COLO668 (cell line): ENCODE measurements at regions not wholly inside any gene's neighbourhood (a gene's known extent, or its start where the extent isn't known, plus 50 kb on each side); places are given as distances from the start of the nearest gene placed in this dataset.
A peak's percentile ranks its signal among the peaks of the same experiment; 100 is the strongest.
"Not testable (repeated sequence)": the region's sequence is repeated elsewhere in the genome, so short reads cannot be mapped to it uniquely, and the experiment has no call there.

Experiments
- DNase-seq: peaks from one replicate; lab custom pipeline; 2025; ENCODE audit not compliant: unreplicated experiment; lab: John Stamatoyannopoulos, UW

- no peak for DNase-seq
Measured at GRCh38 chr5:127133071-127133470, 59.8 kb upstream of the C5orf63 start.

DNA sequence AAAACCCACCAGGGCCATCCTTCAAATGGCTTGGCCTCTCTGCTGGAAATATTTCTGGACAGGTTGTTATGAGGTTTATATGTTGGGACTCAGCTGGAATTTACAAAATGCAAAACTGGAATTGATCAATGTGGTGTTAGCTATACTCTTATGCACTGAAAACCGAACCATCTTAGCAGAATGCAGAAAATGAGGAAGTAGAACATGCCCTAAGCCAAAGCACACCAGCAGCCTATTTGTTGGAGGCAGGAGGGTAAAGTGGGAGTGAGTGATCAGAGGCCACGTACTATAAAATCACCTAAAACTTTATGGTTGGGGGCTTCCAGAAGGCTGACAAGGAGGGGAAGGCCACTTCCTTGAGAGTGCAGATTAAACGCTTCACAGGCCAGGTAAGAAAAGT lies 63.6 kb upstream of the C5orf63 start:
- no peak for DNase-seq

DNA sequence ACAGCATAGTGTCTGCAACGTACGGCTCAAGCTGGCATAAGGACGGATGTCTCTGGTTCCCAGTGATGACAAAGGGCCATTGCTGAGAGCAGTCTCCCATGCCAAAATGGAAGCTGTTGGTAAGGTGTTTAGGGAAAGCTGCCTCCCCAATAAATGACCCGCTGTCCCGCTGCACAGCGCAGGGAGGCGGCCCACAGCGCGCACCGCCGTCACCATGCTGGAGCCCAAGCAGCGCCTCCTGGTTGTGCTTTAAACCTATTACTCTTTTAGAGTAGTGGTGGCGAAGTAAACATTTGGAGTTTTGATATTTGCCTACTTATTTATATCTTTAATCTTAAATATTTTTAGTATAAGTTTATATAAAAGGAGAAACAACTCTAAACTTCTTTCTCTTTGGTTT lies 70.4 kb upstream of the C5orf63 start:
- no peak for DNase-seq

GRCh38 chr5:127153031-127153430 lies 79.7 kb upstream of the C5orf63 start:
- DNase-seq: no peak

DNA sequence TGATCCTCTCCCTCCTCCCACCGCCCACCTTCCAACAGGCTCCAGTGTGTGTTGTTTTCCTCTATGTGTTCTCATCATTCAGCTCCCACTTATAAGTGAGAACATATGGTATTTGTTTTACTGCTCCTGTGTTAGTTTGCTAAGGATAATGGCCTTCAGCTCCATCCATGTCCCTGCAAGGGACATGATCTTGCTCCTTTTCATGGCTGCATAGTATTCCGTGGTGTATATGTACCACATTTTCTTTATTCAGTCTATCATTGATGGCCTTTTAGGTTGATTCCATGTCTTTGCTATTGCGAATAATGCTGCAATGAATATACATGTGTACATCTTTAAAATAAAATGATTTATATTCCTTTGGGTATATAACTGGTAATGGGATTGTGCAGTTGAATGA lies 80.2 kb upstream of the C5orf63 start:
- no peak for DNase-seq

GRCh38 chr5:127163750-127164149 lies 90.4 kb upstream of the C5orf63 start:
- DNase-seq: no peak

GRCh38 chr5:127170918-127171600 lies 97.8 kb upstream of the C5orf63 start:
- no peak for DNase-seq

GRCh38 chr5:127176769-127177168 lies 103.5 kb upstream of the C5orf63 start:
- no peak for DNase-seq

- not testable (repeated sequence) for DNase-seq
Measured at GRCh38 chr5:127182631-127183030, 108.0 kb upstream of the MEGF10 start.

GRCh38 chr5:127183332-127183731 lies 107.3 kb upstream of the MEGF10 start:
- no peak for DNase-seq

- DNase-seq: no peak
Measured at GRCh38 chr5:127184851-127185250, 105.7 kb upstream of the MEGF10 start.

DNA sequence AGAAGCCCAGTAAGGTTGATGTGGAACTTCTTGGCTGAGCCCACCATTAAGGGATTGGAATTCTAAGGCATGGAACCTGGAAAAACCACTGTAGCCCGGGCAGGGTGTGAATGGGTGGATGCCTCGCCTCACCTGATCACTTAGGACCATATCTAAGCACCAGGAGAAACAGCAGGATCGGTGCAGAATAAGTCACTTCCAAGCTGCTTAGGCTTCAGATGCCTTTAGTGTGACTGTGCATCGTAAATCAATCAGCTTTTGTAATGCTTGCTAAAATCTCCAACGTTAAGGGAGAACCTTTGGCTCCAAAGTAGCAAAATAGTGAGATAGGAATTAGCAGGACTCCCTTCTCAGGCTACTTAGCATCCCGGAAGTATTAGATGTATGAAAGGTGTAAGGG lies 103.9 kb upstream of the MEGF10 start:
- no peak for DNase-seq

- DNase-seq: no peak
Measured at GRCh38 chr5:127187706-127188105, 102.9 kb upstream of the MEGF10 start.

- DNase-seq: no peak
Measured at GRCh38 chr5:127192150-127192549, 98.4 kb upstream of the MEGF10 start.

DNA sequence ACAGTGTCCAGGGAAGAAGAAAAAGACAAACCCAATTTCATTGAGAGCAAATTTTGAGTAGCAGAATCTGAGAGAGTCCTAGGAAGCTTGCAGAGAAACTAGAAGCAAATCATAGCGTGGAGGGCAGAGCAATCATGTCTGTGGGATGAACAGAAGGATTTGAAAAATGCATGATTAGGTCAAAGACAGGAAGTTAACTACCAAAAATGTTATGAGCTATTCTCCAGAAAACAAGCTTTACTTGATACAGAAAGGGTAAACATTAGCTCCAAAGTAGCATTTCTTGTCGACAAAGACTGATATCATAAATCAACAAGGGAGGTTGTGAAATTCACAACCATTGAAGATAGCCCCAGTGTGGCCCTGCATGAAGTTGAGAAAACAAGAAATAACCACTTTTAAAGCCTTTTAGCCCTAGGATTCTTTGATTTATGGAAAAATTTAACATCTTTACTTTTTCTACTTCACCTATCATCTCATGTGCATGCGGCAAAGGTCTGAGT lies 97.7 kb upstream of the MEGF10 start:
- DNase-seq: no peak

DNA sequence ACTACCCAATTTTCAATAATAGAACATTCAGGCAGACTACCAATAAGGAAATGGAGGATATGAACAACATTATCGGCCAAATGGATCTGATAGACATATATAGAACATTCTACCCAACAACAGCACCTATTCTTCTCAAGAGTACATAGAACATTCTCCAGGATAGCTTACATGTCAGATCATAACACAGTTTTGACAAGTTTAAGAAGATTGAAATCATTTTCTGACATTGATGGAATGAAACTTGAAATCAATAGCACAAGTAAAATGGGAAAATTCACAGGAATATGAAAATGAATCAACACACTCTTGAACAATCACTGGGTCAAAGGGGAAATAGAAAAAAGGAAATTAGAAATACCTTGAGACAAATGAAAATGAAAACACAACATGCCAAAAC lies 94.6 kb upstream of the MEGF10 start:
- no peak for DNase-seq

- DNase-seq: peak; percentile 10
Measured at GRCh38 chr5:127197402-127198167, 93.0 kb upstream of the MEGF10 start.

GRCh38 chr5:127202738-127203137 lies 87.9 kb upstream of the MEGF10 start:
- DNase-seq: not testable (repeated sequence)

- no peak for DNase-seq
Measured at GRCh38 chr5:127203818-127204217, 86.8 kb upstream of the MEGF10 start.

DNA sequence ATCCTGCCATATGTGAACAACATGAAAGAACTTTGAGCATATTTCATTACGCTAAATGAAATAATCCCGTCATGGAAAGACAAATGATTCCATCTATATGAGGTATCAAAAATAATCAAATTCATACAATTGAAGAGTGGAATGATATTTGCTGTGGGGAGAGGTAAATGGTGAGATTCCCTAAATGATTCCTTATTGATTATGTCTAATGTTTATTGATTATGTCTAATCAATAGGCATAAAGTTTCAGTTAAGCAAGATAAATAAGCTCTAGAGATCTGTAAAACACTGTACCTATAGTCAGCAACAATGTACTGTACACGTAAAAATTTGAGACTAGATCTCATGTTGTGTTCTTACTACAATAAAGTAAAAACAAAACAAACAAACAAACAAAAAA lies 85.4 kb upstream of the MEGF10 start:
- no peak for DNase-seq

DNA sequence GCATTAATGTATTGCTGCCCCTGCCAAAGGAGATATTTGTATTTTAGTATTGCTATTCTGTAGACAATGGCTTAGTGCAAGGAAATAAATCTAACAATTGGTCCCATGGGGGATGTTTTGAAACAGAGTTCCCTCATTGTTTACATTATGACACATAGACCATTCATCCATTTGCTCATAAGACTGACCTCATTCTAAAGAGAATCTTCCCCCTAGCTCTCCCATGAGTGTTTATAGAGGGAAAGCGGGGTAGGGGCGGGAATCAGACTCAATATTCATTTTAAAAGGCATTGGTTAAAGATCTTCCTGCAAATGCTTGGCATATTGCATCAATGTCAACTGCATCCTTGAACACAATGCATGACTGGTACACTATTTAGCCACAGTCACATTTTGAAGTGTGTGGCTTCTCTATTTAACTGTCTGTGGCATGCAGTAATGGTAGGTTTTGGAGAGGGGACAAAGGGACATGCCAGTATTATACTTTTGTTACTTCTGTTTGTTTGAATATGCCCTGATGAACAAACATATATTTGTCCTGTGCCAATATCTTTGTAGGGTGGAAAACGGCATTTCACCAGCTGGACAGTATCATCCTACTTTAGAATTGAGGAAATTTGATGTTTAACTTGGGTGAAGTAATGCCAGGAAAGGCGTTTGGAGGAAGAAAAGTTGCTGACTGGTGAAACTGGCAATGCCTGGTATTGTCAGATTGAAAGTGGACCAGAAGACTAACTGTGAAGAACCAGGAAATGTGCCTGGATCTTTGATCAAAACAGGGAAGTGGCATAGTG lies 84.1 kb upstream of the MEGF10 start:
- peak; percentile 32 for DNase-seq

- DNase-seq: peak; percentile 39
Measured at GRCh38 chr5:127210042-127210441, 80.6 kb upstream of the MEGF10 start.
